ENCODE measurements at regions not wholly inside any gene's neighbourhood (a gene's known extent, or its start where the extent isn't known, plus 50 kb on each side); places are given as distances from the start of the nearest gene placed in this dataset.

DNA sequence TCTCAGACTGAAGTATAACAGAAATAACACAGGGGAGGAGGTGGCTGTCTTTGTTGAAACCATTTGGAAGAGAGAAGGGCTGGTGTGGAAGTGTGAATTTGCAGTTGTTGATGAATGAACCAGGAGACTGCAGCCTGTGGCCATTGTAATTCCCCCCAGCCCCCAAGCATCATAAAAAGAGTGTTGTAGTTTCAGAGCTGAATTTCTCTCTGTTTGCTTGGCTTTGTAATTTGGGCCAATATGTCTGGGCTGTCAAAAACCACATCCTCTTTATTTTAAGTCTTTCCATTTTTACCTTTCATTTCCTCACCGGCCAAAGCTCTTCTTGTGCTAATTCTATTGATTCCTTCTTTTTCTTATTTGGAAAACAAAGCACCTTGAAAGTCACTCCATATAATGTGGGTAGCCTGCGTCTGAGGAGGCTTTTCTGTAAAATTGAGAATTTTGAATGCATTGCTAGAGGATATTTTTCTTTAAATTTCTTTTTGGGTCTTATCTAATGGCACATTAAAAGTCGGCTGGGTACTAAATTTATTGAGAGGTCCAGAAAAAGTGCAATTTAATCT lies 383.3 kb downstream of the OSTF1 start:
- H3K27ac ChIP-seq (ENCODE audit: extremely low read depth, low read depth, low read length), result no peak overlapping the region

DNA sequence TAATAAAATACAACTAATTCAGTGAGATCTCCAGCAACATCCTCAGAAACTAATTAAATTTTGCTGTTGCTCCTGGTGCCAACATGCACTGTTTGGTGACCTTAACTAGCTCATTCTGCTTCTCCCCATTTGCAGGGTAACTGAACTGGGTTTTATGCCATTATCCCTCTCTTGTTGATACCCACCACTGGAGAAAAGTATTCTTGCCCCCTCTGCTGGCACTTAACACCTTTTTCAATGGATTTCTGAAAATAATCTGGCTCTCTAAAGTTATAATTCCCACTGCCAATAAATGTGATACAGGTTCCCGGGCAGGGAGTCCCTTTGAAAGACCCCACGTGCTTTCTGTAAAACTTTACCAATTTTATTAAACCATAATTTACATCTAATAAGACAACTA lies 394.3 kb downstream of the OSTF1 start:
- no peaks in the 10 kb centered on the region for H3K4me1 ChIP-seq (ENCODE audit: control insufficient read depth, insufficient read depth, low read length)
- H3K27ac ChIP-seq (ENCODE audit: extremely low read depth, low read depth, low read length), result no peak overlapping the region
- H3K4me3 ChIP-seq (ENCODE audit: low read depth, low read length), result no peak overlapping the region
- H3K36me3 ChIP-seq (ENCODE audit: control insufficient read depth in 2 of 2, insufficient read depth in 1 of 2, low read length in 2 of 2), result no peaks in the 10 kb centered on the region
- ChIA-PET CTCF (interaction anchor here (0.6 to 2.4 kb wide), 8 partner anchors 19 to 1093 kb away, joined by 3 to 13 read pairs (median 4); no protein-coding TSS in a partner anchor), POLR2A (no interaction called here)
- H3K9me3 ChIP-seq (ENCODE audit: control insufficient read depth, insufficient read depth, low read depth, low read length), result no peaks in the 10 kb centered on the region
- TF ChIP-seq ZNF791 (tag by site-specific recombination; IDR thresholded peaks at IDR 0.05), result no peak

More for the DNA sequence above, 383.3 kb downstream of the OSTF1 start:
- POLR2A ChIA-PET, result no interaction called here
- TF ChIP-seq ZNF837 (tag by site-specific recombination; IDR thresholded peaks at IDR 0.05) (no peak), ZNF391 (tag by site-specific recombination; IDR thresholded peaks at IDR 0.05; ENCODE audit: borderline replicate concordance, low read depth) (no peak), ZNF184 (tag by site-specific recombination; IDR thresholded peaks at IDR 0.05) (no peak)
- TF ChIP-seq, protein P1, sequence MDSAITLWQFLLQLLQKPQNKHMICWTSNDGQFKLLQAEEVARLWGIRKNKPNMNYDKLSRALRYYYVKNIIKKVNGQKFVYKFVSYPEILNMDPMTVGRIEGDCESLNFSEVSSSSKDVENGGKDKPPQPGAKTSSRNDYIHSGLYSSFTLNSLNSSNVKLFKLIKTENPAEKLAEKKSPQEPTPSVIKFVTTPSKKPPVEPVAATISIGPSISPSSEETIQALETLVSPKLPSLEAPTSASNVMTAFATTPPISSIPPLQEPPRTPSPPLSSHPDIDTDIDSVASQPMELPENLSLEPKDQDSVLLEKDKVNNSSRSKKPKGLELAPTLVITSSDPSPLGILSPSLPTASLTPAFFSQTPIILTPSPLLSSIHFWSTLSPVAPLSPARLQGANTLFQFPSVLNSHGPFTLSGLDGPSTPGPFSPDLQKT (IDR thresholded peaks at IDR 0.05; ENCODE audit: borderline replicate concordance, low read depth, low read length), result no peak
- CTCF ChIA-PET, result interaction anchor here (0.6 kb wide), 1 partner anchor 392 kb away, joined by 3 read pairs; no protein-coding TSS in a partner anchor
- no peaks in the 10 kb centered on the region for H3K9me3 ChIP-seq (ENCODE audit: control insufficient read depth, insufficient read depth, low read depth, low read length)
- H3K36me3 ChIP-seq (ENCODE audit: control insufficient read depth in 2 of 2, insufficient read depth in 1 of 2, low read length in 2 of 2), result no peaks in the 10 kb centered on the region
- H3K4me1 ChIP-seq (ENCODE audit: control insufficient read depth, insufficient read depth, low read length), result no peaks in the 10 kb centered on the region
- H3K4me3 ChIP-seq (ENCODE audit: low read depth, low read length), result no peak overlapping the region

DNA sequence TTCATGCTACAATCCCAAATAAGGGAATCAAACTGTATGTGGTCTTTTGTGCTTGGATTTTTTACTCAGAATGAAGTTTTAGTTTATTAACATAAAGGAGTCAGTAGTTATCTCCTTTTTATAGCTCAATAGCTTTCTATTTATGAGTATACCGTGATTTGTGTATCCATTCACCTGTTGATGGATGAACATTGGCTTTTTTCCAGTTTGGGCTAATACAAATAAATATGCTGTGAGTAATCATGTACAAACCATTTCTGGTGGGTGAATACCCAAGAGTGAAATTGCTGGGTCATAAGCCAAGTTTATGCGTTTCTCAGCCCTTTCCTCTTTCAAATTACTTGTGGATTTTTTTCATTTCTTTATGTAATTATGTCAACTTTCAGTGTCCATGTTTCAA lies 395.3 kb downstream of the OSTF1 start:
- Histone ChIP-seq H3K27ac (ENCODE audit: extremely low read depth, low read depth, low read length) (no peak overlapping the region), H3K4me3 (ENCODE audit: low read depth, low read length) (no peak overlapping the region), H3K9me3 (ENCODE audit: control insufficient read depth, insufficient read depth, low read depth, low read length) (no peaks in the 10 kb centered on the region), H3K4me1 (ENCODE audit: control insufficient read depth, insufficient read depth, low read length) (no peaks in the 10 kb centered on the region), H3K36me3 (ENCODE audit: control insufficient read depth in 2 of 2, insufficient read depth in 1 of 2, low read length in 2 of 2) (no peaks in the 10 kb centered on the region)
- ChIA-PET POLR2A (no interaction called here), CTCF (interaction anchor here (0.7 to 2.4 kb wide), 5 partner anchors 118 to 423 kb away, joined by 3 to 13 read pairs (median 4); no protein-coding TSS in a partner anchor)
- TF ChIP-seq SCRT1 (tag by site-specific recombination; IDR thresholded peaks at IDR 0.05; ENCODE audit: borderline replicate concordance) (no peak), SCRT2 (tag by site-specific recombination; IDR thresholded peaks at IDR 0.05) (peak; percentile 51), FEZF1 (tag by site-specific recombination; IDR thresholded peaks at IDR 0.05) (peak; percentile 10; the same call in 1 of the 2 replicates), ZSCAN16 (tag by site-specific recombination; IDR thresholded peaks at IDR 0.05) (no peak)

DNA sequence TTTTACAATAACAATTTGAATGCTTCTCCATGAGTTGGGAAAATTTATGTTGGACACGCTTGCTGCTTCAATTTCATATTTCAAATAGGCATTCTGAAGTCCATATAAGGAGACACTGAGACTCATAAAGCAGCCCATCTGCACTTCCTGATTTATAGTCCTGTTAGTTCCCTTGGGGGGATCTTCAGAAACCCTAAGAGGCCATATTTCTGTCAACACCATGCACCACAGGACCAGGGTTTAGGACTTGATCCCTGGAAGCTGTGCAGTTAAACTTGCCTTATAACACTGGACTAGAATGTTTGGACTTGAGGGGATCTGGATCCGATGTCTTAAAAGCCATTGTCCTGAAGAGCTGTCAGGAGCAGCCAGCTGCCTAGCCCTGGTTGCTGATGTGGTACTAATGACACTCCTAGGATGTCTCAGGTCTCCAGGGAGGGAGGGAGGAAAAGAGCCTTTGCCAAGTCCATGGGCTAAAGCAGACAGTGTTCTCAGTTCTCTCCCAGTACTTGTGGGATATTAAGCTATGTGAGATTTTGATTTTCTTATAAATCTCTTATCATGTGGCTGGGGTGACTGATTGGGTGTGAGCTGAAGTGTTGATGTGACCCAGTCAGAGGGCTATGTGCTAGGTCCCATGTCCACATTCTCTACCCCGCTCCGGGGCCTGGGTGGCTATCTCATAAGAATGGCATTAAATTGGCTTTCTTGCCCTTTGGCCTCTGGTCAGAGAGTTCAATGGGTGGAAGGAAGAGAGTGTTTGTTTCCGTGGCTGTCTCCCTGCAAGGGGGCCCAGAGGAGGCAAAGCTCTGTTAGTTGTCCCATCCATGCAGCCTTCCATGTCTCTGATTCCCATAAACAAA lies 399.8 kb downstream of the OSTF1 start:
- CTCF ChIA-PET, result interaction anchor here (0.6 to 0.9 kb wide), 2 partner anchors 223 to 304 kb away, joined by 3 to 8 read pairs; no protein-coding TSS in a partner anchor
- Histone ChIP-seq H3K4me3 (ENCODE audit: low read depth, low read length) (no peak overlapping the region), H3K4me1 (ENCODE audit: control insufficient read depth, insufficient read depth, low read length) (no peaks in the 10 kb centered on the region), H3K27ac (ENCODE audit: extremely low read depth, low read depth, low read length) (no peak overlapping the region), H3K9me3 (ENCODE audit: control insufficient read depth, insufficient read depth, low read depth, low read length) (no peaks in the 10 kb centered on the region), H3K36me3 (ENCODE audit: control insufficient read depth in 2 of 2, insufficient read depth in 1 of 2, low read length in 2 of 2) (no peaks in the 10 kb centered on the region)
- POLR2A ChIA-PET, result no interaction called here
- TF ChIP-seq, protein P2, sequence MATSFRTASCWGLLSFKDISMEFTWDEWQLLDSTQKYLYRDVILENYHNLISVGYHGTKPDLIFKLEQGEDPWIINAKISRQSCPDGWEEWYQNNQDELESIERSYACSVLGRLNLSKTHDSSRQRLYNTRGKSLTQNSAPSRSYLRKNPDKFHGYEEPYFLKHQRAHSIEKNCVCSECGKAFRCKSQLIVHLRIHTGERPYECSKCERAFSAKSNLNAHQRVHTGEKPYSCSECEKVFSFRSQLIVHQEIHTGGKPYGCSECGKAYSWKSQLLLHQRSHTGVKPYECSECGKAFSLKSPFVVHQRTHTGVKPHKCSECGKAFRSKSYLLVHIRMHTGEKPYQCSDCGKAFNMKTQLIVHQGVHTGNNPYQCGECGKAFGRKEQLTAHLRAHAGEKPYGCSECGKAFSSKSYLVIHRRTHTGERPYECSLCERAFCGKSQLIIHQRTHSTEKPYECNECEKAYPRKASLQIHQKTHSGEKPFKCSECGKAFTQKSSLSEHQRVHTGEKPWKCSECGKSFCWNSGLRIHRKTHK (tag by site-specific recombination; IDR thresholded peaks at IDR 0.05), result no peak
- TF ChIP-seq ZNF624 (tag by site-specific recombination; IDR thresholded peaks at IDR 0.05) (no peak), GLIS1 (tag by site-specific recombination; IDR thresholded peaks at IDR 0.05) (peak; percentile 24), OSR2 (tag by site-specific recombination; IDR thresholded peaks at IDR 0.05) (peak; percentile 26; the same call in 1 of the 2 replicates), MZF1 (tag by site-specific recombination; IDR thresholded peaks at IDR 0.05; ENCODE audit: borderline replicate concordance) (peak; percentile 86; the same call in 1 of the 2 replicates), ZNF843 (tag by site-specific recombination; IDR thresholded peaks at IDR 0.05) (no peak), FEZF1 (tag by site-specific recombination; IDR thresholded peaks at IDR 0.05) (0 out of 2 replicates have a peak, but pooled peaks have one; percentile 28)

Data from HEK293 (cell line).